ENCODE measurements at regions not wholly inside any gene's neighbourhood (a gene's known extent, or its start where the extent isn't known, plus 50 kb on each side); places are given as distances from the start of the nearest gene placed in this dataset.

DNA sequence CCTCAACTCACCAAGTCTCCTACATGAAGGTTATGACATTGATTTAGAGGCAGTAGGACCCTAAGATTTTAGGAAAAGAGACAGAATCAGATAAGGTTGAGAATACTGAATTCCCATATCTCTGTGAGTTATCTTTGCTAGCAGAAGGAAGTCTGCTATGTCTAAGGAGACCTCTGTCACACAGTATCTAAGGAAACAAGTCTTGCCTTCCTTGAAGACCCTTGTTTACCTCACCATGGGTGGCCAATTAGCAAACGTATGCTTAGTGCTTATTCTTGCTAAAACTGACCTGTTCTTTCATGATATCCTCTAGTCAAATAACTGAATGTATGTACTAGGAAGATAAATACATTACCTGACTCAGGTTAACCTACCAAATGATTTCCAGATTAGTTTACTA, 855.4 kb upstream of the SLITRK1 start:
- BruUV-seq (replicated peaks), result no TSS peak
- H2AFZ ChIP-seq (ENCODE audit: control insufficient read depth, low read depth, low read length), result no peak overlapping the region
- no peaks in the 10 kb centered on the region for H3K79me2 ChIP-seq (ENCODE audit: control insufficient read depth, insufficient read depth, low read length)
- H3K4me1 ChIP-seq (ENCODE audit: control insufficient read depth, insufficient read depth, low read length), result no peaks in the 10 kb centered on the region
- POLR2A ChIA-PET, result no interaction called here
- no peak overlapping the region for H3K27ac ChIP-seq (ENCODE audit: control insufficient read depth, insufficient read depth)
- RAD21 ChIA-PET (ENCODE audit: unreplicated experiment), result no interaction called here
- ATAC-seq (no peak), FAIRE-seq (no peak), DNase-seq (ENCODE audit: low read depth, low spot score) (no peak)
- H3K27me3 ChIP-seq (replicated peaks in 1 of 2; ENCODE audit: control insufficient read depth in 2 of 2, insufficient read depth in 2 of 2, low read length in 1 of 2), result no peaks in the 10 kb centered on the region
- H3K9ac ChIP-seq (ENCODE audit: control insufficient read depth, insufficient read depth, low read length), result no peak overlapping the region
- no peak overlapping the region for H3K4me2 ChIP-seq (ENCODE audit: control insufficient read depth, insufficient read depth)
- CTCF ChIA-PET, result no interaction called here
- H3K36me3 ChIP-seq (ENCODE audit: control insufficient read depth in 2 of 2, insufficient read depth in 2 of 2, low read length in 1 of 2), result no peaks in the 10 kb centered on the region
- SMC1A ChIA-PET (ENCODE audit: uncharacterized antibody, unreplicated experiment), result interaction anchor here (1.2 kb wide), 1 partner anchor 22 kb away, joined by 3 read pairs; no protein-coding TSS in a partner anchor
- WGBS (ENCODE audit: insufficient coverage, insufficient replicate concordance, low lambda C conversion rate, missing lambda C conversion rate), result 0% methylated on average over 1 of the region's 1 CpG
- intact Hi-C loops (cut with micrococcal nuclease; ENCODE audit: unreplicated experiment) (no loop called here), in situ Hi-C loops (cut with MboI) (no loop called here)
- no peaks in the 10 kb centered on the region for H3K9me3 ChIP-seq (replicated peaks; ENCODE audit: control insufficient read depth, insufficient read depth, low read length)
- no peak overlapping the region for H3K4me3 ChIP-seq
- H4K20me1 ChIP-seq (ENCODE audit: control insufficient read depth, insufficient read depth), result no peaks in the 10 kb centered on the region
- no peak for TF ChIP-seq IKZF1 (conservative IDR thresholded peaks at IDR 0.05)
- no peak for TF ChIP-seq ZBED1 (IDR thresholded peaks at IDR 0.05; ENCODE audit: borderline replicate concordance)
- TF ChIP-seq ZNF592 (IDR thresholded peaks at IDR 0.05), result no peak
- no peak for TF ChIP-seq NRF1 (conservative IDR thresholded peaks at IDR 0.05; ENCODE audit: low read depth, low read length)
- TF ChIP-seq CBX5 (IDR thresholded peaks at IDR 0.05; ENCODE audit: low read depth), result no peak
- TF ChIP-seq, protein P1, sequence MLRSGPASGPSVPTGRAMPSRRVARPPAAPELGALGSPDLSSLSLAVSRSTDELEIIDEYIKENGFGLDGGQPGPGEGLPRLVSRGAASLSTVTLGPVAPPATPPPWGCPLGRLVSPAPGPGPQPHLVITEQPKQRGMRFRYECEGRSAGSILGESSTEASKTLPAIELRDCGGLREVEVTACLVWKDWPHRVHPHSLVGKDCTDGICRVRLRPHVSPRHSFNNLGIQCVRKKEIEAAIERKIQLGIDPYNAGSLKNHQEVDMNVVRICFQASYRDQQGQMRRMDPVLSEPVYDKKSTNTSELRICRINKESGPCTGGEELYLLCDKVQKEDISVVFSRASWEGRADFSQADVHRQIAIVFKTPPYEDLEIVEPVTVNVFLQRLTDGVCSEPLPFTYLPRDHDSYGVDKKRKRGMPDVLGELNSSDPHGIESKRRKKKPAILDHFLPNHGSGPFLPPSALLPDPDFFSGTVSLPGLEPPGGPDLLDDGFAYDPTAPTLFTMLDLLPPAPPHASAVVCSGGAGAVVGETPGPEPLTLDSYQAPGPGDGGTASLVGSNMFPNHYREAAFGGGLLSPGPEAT (IDR thresholded peaks at IDR 0.05; ENCODE audit: low read depth), result no peak
- no peak for TF ChIP-seq EZH2 (IDR thresholded peaks at IDR 0.05; ENCODE audit: borderline replicate concordance, control insufficient read depth, low read depth, low read length)
- no peak for TF ChIP-seq E2F8 (IDR thresholded peaks at IDR 0.05; ENCODE audit: low read depth, partially characterized antibody)
- no peak for TF ChIP-seq CREM (IDR thresholded peaks at IDR 0.05; ENCODE audit: low read depth)
- no peak for TF ChIP-seq DPF2 (IDR thresholded peaks at IDR 0.05)
- TF ChIP-seq SMAD5 (IDR thresholded peaks at IDR 0.05; ENCODE audit: low read depth), result no peak
- no peak for TF ChIP-seq ZBTB11 (CRISPR knock-in tag; IDR thresholded peaks at IDR 0.05)
- no peak for TF ChIP-seq YBX1 (IDR thresholded peaks at IDR 0.05)
- no peak for TF ChIP-seq SREBF1 (IDR thresholded peaks at IDR 0.05; ENCODE audit: low read length)
- no peak for TF ChIP-seq MTA3 (IDR thresholded peaks at IDR 0.05; ENCODE audit: borderline replicate concordance, low read length)
